GM12878 (cell line): ENCODE measurements at regions not wholly inside any gene's neighbourhood (a gene's known extent, or its start where the extent isn't known, plus 50 kb on each side); places are given as distances from the start of the nearest gene placed in this dataset.

Experiments
- ATAC-seq: fragments of 200-7000 bp; cut with Tn5 transposase; 3 replicates; pipeline ENCODE4 v1.9.1; 2020; ENCODE audit warnings: mild to moderate bottlenecking, moderate library complexity
- BruUV-seq: library from RNA; stranded (reverse); fragments of 400-500 nt; replicated peaks from 2 replicates; lab custom pipeline; 2021; lab: Mats Ljungman, UMichigan
- CTCF ChIA-PET: fragments of 300-600 bp; sonication (Branson Sonifier 250); formaldehyde crosslinking; extraction: SDS; loops from one replicate; lab custom pipeline; 2021; ENCODE audit warnings: inconsistent platforms; lab: Yijun Ruan, JAX
- POLR2A ChIA-PET: fragments of 350-600 bp; formaldehyde crosslinking; extraction: SDS; loops from one replicate; lab custom pipeline; 2021; ENCODE audit warnings: inconsistent platforms; lab: Charles Lee
- RAD21 ChIA-PET: fragments of 300-600 bp; sonication (Branson Sonifier 250); formaldehyde crosslinking; loops from one replicate; lab custom pipeline; 2023; ENCODE audit warnings: antibody characterized with exemption; ENCODE audit not compliant: unreplicated experiment; lab: Charles Lee
- SMC1A ChIA-PET: fragments of 300-600 bp; sonication (Branson Sonifier 250); formaldehyde crosslinking; loops from one replicate; lab custom pipeline; 2023; ENCODE audit not compliant: unreplicated experiment, uncharacterized antibody; lab: Charles Lee
- DNase-seq: peaks from one replicate; pipeline ENCODE4 v3.0.0-alpha.2; 2011; ENCODE audit warnings: low read depth, low spot score
- FAIRE-seq: peaks from 3 replicates; lab custom pipeline; 2011; peaks lifted over from hg19 to GRCh38; lab: Jason Lieb, UNC
- H2AFZ ChIP-seq: 2 replicates; pipeline ENCODE4 v1.6.0; 2011; ENCODE audit warnings: low read depth, low read length, control low read depth; ENCODE audit not compliant: control insufficient read depth
- H3K27ac ChIP-seq: 2 replicates; pipeline ENCODE4 v1.5.1; 2011; ENCODE audit warnings: control low read depth; ENCODE audit not compliant: control insufficient read depth, insufficient read depth
- H3K27me3 ChIP-seq, 2 experiments: replicated peaks in 1 of 2; 2 replicates each; pipeline versions ENCODE4 v1.6.0 to v1.6.1; 2011; ENCODE audit warnings: low read length in 1 of 2; ENCODE audit not compliant: control insufficient read depth in 2 of 2, insufficient read depth in 2 of 2
- H3K36me3 ChIP-seq, 2 experiments: 2 replicates each; pipeline ENCODE4 v1.5.1; 2011; ENCODE audit warnings: low read length in 1 of 2; ENCODE audit not compliant: control insufficient read depth in 2 of 2, insufficient read depth in 2 of 2
- H3K4me1 ChIP-seq: 2 replicates; pipeline ENCODE4 v1.6.1; 2011; ENCODE audit warnings: mild to moderate bottlenecking, low read length, moderate library complexity, mixed read lengths; ENCODE audit not compliant: control insufficient read depth, insufficient read depth
- H3K4me2 ChIP-seq: 2 replicates; pipeline ENCODE4 v1.6.0; 2011; ENCODE audit warnings: control low read depth; ENCODE audit not compliant: control insufficient read depth, insufficient read depth
- H3K4me3 ChIP-seq: fragments of 200-600 bp; sonication (generic); 2 replicates; pipeline ENCODE4 v1.5.1; 2016
- H3K79me2 ChIP-seq: 2 replicates; pipeline ENCODE4 v1.6.0; 2011; ENCODE audit warnings: low read length; ENCODE audit not compliant: control insufficient read depth, insufficient read depth
- H3K9ac ChIP-seq: 2 replicates; pipeline ENCODE4 v1.8.0; 2011; ENCODE audit warnings: low read length, control low read depth, mixed read lengths; ENCODE audit not compliant: control insufficient read depth, insufficient read depth
- H3K9me3 ChIP-seq: replicated peaks from 3 replicates; pipeline ENCODE4 v1.5.1; 2011; ENCODE audit warnings: mild to moderate bottlenecking, low read length; ENCODE audit not compliant: control insufficient read depth, insufficient read depth
- H4K20me1 ChIP-seq: 2 replicates; pipeline ENCODE4 v1.6.0; 2011; ENCODE audit not compliant: control insufficient read depth, insufficient read depth
- IKZF1 ChIP-seq: fragments of 450-650 bp; conservative IDR thresholded peaks from 2 replicates; pipeline ENCODE4 v1.6.1; 2017; ENCODE audit warnings: antibody characterized with exemption, mild to moderate bottlenecking
- IKZF2 ChIP-seq, 2 experiments: fragments of 450-650 bp; IDR thresholded peaks; 2 replicates each; pipeline ENCODE4 v1.6.1; 2017; ENCODE audit warnings: mild to moderate bottlenecking in 2 of 2, moderate library complexity in 2 of 2
- LARP7 ChIP-seq: fragments of 450-650 bp; IDR thresholded peaks from 2 replicates; pipeline ENCODE4 v1.6.1; 2017; ENCODE audit warnings: mild to moderate bottlenecking
- MLLT1 ChIP-seq: fragments of 450-650 bp; IDR thresholded peaks from 2 replicates; pipeline ENCODE4 v1.6.1; 2016; ENCODE audit warnings: mild to moderate bottlenecking
- PKNOX1 ChIP-seq: fragments of 450-650 bp; IDR thresholded peaks from 2 replicates; pipeline ENCODE4 v1.6.1; 2016; ENCODE audit warnings: mild to moderate bottlenecking
- SUPT20H ChIP-seq: IDR thresholded peaks from 2 replicates; pipeline ENCODE4 v1.6.1; 2011; ENCODE audit warnings: low read depth, mild to moderate bottlenecking, low read length, moderate library complexity, borderline replicate concordance; ENCODE audit not compliant: control insufficient read depth
- WGBS: methylation state at CpG from one replicate; pipeline ENCODE4 v1.1.6; 2016; ENCODE audit warnings: low lambda C conversion rate; ENCODE audit not compliant: insufficient replicate concordance, insufficient coverage; ENCODE audit errors: missing lambda C conversion rate; 5-methylcytosine and 5-hydroxymethylcytosine counted together
- in situ Hi-C: fragments of 300-500 bp; cut with MboI; formaldehyde crosslinking; loops from 9 replicates; pipeline ENCODE4 v1.14.3; 2018; ENCODE audit warnings: mixed read lengths
- intact Hi-C: fragments of 100-400 bp; cut with micrococcal nuclease; formaldehyde crosslinking; loops from one replicate; pipeline ENCODE4 v1.14.2; 2022; ENCODE audit not compliant: unreplicated experiment
- TF ChIP-seq, protein P1 (sequence below): IDR thresholded peaks from 2 replicates; pipeline ENCODE4 v1.6.1; 2011; ENCODE audit warnings: borderline replicate concordance, low read depth, mild to moderate bottlenecking, moderate library complexity, low read length; ENCODE audit not compliant: insufficient read depth, poor library complexity, severe bottlenecking
- TF ChIP-seq, protein P2 (sequence below): IDR thresholded peaks from 2 replicates; pipeline ENCODE4 v1.6.1; 2012; ENCODE audit warnings: improper control_type of control experiment, low read depth, low read length; ENCODE audit not compliant: insufficient replicate concordance

- TF ChIP-seq, protein P1, sequence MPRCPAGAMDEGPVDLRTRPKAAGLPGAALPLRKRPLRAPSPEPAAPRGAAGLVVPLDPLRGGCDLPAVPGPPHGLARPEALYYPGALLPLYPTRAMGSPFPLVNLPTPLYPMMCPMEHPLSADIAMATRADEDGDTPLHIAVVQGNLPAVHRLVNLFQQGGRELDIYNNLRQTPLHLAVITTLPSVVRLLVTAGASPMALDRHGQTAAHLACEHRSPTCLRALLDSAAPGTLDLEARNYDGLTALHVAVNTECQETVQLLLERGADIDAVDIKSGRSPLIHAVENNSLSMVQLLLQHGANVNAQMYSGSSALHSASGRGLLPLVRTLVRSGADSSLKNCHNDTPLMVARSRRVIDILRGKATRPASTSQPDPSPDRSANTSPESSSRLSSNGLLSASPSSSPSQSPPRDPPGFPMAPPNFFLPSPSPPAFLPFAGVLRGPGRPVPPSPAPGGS = no peak
- TF ChIP-seq SUPT20H (no peak), LARP7 (no peak)
- TF ChIP-seq, all 136 proteins: peak for 0
Observed at GRCh38 chr11:46216765-46217089, 60.7 kb upstream of the CREB3L1 start (continued).

GRCh38 chr11:46216019-46216764, 61.3 kb upstream of the CREB3L1 start:
- ATAC-seq = peak; percentile 84
- in situ Hi-C loops = no loop called here
- Histone ChIP-seq H3K27me3 (no peaks in the 10 kb centered on the region; a peak in 1 of 4 replicates), H3K36me3 (no peaks in the 10 kb centered on the region), H3K79me2 (no peaks in the 10 kb centered on the region), H3K4me1 (peaks cover 6% of the 10 kb centered on the region; the same call in 1 of the 2 replicates), H3K9ac (no peak overlapping the region), H3K4me3 (peak overlapping the region; percentile 37; the same call in 1 of the 2 replicates), H3K27ac (no peak overlapping the region), H3K9me3 (no peaks in the 10 kb centered on the region), H4K20me1 (no peaks in the 10 kb centered on the region), H3K4me2 (peak overlapping the region; percentile 10; the same call in 1 of the 2 replicates), H2AFZ (peak overlapping the region; percentile 9; the same call in 1 of the 2 replicates)
- SMC1A ChIA-PET = interaction anchor here (0.6 to 1.6 kb wide), 3 partner anchors 8 to 233 kb away, joined by 3 read pairs; no protein-coding TSS in a partner anchor
- WGBS = 44% methylated on average over 10 of the region's 10 CpGs
- RAD21 ChIA-PET = interaction anchor here (0.7 to 0.8 kb wide), 2 partner anchors 94 to 128 kb away, joined by 3 read pairs; no protein-coding TSS in a partner anchor
- BruUV-seq = no TSS peak
- intact Hi-C loops = no loop called here
- CTCF ChIA-PET = interaction anchor here (0.6 to 1.3 kb wide), 3 partner anchors 82 to 251 kb away, joined by 3 to 4 read pairs (median 4); no protein-coding TSS in a partner anchor
- DNase-seq = no peak
- TF ChIP-seq PKNOX1 (peak; percentile 63), IKZF2 (IDR thresholded peaks at IDR 0.05) (peak; percentile 13 to 28; a peak in 2 of 4 replicates), MLLT1 (peak; percentile 91), IKZF1 (peak; percentile 52)
- TF ChIP-seq, protein P2, sequence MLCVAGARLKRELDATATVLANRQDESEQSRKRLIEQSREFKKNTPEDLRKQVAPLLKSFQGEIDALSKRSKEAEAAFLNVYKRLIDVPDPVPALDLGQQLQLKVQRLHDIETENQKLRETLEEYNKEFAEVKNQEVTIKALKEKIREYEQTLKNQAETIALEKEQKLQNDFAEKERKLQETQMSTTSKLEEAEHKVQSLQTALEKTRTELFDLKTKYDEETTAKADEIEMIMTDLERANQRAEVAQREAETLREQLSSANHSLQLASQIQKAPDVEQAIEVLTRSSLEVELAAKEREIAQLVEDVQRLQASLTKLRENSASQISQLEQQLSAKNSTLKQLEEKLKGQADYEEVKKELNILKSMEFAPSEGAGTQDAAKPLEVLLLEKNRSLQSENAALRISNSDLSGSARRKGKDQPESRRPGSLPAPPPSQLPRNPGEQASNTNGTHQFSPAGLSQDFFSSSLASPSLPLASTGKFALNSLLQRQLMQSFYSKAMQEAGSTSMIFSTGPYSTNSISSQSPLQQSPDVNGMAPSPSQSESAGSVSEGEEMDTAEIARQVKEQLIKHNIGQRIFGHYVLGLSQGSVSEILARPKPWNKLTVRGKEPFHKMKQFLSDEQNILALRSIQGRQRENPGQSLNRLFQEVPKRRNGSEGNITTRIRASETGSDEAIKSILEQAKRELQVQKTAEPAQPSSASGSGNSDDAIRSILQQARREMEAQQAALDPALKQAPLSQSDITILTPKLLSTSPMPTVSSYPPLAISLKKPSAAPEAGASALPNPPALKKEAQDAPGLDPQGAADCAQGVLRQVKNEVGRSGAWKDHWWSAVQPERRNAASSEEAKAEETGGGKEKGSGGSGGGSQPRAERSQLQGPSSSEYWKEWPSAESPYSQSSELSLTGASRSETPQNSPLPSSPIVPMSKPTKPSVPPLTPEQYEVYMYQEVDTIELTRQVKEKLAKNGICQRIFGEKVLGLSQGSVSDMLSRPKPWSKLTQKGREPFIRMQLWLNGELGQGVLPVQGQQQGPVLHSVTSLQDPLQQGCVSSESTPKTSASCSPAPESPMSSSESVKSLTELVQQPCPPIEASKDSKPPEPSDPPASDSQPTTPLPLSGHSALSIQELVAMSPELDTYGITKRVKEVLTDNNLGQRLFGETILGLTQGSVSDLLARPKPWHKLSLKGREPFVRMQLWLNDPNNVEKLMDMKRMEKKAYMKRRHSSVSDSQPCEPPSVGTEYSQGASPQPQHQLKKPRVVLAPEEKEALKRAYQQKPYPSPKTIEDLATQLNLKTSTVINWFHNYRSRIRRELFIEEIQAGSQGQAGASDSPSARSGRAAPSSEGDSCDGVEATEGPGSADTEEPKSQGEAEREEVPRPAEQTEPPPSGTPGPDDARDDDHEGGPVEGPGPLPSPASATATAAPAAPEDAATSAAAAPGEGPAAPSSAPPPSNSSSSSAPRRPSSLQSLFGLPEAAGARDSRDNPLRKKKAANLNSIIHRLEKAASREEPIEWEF = no peak
- POLR2A ChIA-PET = no interaction called here
- no peak for FAIRE-seq
